ENCODE measurements at regions not wholly inside any gene's neighbourhood (a gene's known extent, or its start where the extent isn't known, plus 50 kb on each side); places are given as distances from the start of the nearest gene placed in this dataset.

- H3K27ac ChIP-seq = no peak overlapping the region
- DNase-seq (no peak), ATAC-seq (no peak)
- intact Hi-C loops (cut with DNase I) = no loop called here
- no peak overlapping the region for H3K4me3 ChIP-seq
- H3K4me1 ChIP-seq = no peaks in the 10 kb centered on the region
- no peaks in the 10 kb centered on the region for H3K27me3 ChIP-seq
- no peaks in the 10 kb centered on the region for H3K9me3 ChIP-seq
- no peaks in the 10 kb centered on the region for H3K36me3 ChIP-seq
- TF ChIP-seq CTCF (IDR thresholded peaks at IDR 0.05) = no peak
Measured at GRCh38 chr5:167871091-167871490, 420.4 kb upstream of the WWC1 start.

GRCh38 chr5:167872791-167873190, 418.7 kb upstream of the WWC1 start:
- ATAC-seq (no peak), DNase-seq (no peak)
- Histone ChIP-seq H3K27ac (no peak overlapping the region), H3K36me3 (no peaks in the 10 kb centered on the region), H3K27me3 (no peaks in the 10 kb centered on the region), H3K9me3 (no peaks in the 10 kb centered on the region), H3K4me1 (no peaks in the 10 kb centered on the region), H3K4me3 (no peak overlapping the region)
- TF ChIP-seq CTCF (IDR thresholded peaks at IDR 0.05) = no peak
- intact Hi-C loops (cut with DNase I) = no loop called here

GRCh38 chr5:167877114-167877722, 414.2 kb upstream of the WWC1 start:
- intact Hi-C loops (cut with DNase I) = no loop called here
- Histone ChIP-seq H3K27me3 (no peaks in the 10 kb centered on the region), H3K4me3 (no peak overlapping the region), H3K36me3 (no peaks in the 10 kb centered on the region), H3K9me3 (no peaks in the 10 kb centered on the region), H3K4me1 (no peaks in the 10 kb centered on the region), H3K27ac (no peak overlapping the region)
- DNase-seq (no peak), ATAC-seq (no peak)
- no peak for TF ChIP-seq CTCF (IDR thresholded peaks at IDR 0.05)

GRCh38 chr5:167877924-167878323, 413.5 kb upstream of the WWC1 start:
- Histone ChIP-seq H3K4me3 (no peak overlapping the region), H3K4me1 (no peaks in the 10 kb centered on the region), H3K27ac (no peak overlapping the region), H3K36me3 (no peaks in the 10 kb centered on the region), H3K9me3 (no peaks in the 10 kb centered on the region), H3K27me3 (no peaks in the 10 kb centered on the region)
- TF ChIP-seq CTCF (IDR thresholded peaks at IDR 0.05) = no peak
- intact Hi-C loops (cut with DNase I) = no loop called here
- ATAC-seq = no peak
- no peak for DNase-seq

GRCh38 chr5:167880420-167880819, 411.0 kb upstream of the WWC1 start:
- no peak for ATAC-seq
- Histone ChIP-seq H3K4me3 (no peak overlapping the region), H3K4me1 (no peaks in the 10 kb centered on the region), H3K36me3 (no peaks in the 10 kb centered on the region), H3K27me3 (no peaks in the 10 kb centered on the region), H3K9me3 (no peaks in the 10 kb centered on the region), H3K27ac (no peak overlapping the region)
- intact Hi-C loops (cut with DNase I) = no loop called here
- no peak for TF ChIP-seq CTCF (IDR thresholded peaks at IDR 0.05)
- DNase-seq = no peak

GRCh38 chr5:167881041-167881440, 410.4 kb upstream of the WWC1 start:
- Histone ChIP-seq H3K27ac (no peak overlapping the region), H3K4me3 (no peak overlapping the region), H3K9me3 (no peaks in the 10 kb centered on the region), H3K27me3 (no peaks in the 10 kb centered on the region), H3K4me1 (no peaks in the 10 kb centered on the region), H3K36me3 (no peaks in the 10 kb centered on the region)
- DNase-seq (no peak), ATAC-seq (no peak)
- intact Hi-C loops (cut with DNase I) = no loop called here
- TF ChIP-seq CTCF (IDR thresholded peaks at IDR 0.05) = no peak

Measured in upper lobe of right lung (tissue), 1 donor.